ENCODE measurements at regions not wholly inside any gene's neighbourhood (a gene's known extent, or its start where the extent isn't known, plus 50 kb on each side); places are given as distances from the start of the nearest gene placed in this dataset.
A peak's percentile ranks its signal among the peaks of the same experiment; 100 is the strongest.

DNA sequence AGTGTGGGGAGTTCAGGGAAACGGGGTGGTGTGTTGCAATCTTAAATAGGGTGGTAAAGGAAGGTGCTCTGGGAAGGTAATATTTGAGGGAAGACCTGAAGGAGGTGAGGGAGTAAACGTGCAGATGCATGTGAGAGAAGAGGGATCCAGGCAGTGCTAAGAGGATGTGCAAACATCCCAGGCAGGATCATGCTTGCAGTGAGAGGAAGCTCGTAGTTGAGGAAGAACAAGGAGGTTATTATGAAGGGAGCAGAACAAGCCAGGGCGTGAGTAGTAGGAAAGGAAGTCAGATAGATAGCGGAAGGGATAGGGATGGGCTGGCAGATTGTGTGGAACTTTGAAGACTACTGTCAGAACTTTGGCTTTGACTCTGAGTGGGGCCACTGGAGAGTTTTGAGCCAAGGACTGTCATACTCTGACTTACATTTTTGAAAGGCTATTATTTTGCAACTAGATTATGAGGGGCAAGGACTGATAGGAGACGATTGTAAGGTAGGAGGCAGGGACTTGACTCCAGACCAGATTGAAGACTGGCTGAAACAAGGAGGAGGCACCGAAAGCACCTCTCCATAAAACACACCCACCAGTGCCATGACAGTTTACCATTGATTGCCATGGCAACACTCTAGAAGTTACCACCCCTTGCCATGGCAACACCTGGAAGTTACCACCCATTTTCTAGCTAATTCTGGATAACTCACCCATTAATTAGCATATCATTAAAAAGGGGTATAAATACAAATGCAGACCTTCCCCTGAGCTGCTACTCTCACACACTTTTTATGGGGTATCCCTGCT, 67.0 kb downstream of the XCL2 start (continued):
- peak; percentile 66; the same call in 1 of the 2 replicates for TF ChIP-seq ZSCAN9 (CRISPR knock-in tag; IDR thresholded peaks at IDR 0.05; ENCODE audit: borderline replicate concordance)
- TF ChIP-seq ZNF296 (CRISPR knock-in tag; conservative IDR thresholded peaks at IDR 0.05): no peak
- TF ChIP-seq SP5 (CRISPR knock-in tag; IDR thresholded peaks at IDR 0.05; ENCODE audit: borderline replicate concordance, low read depth): peak; percentile 54; the same call in 1 of the 2 replicates
- TF ChIP-seq GATAD2A (CRISPR knock-in tag; IDR thresholded peaks at IDR 0.05): peak; percentile 72
- no peak for TF ChIP-seq SOX13 (IDR thresholded peaks at IDR 0.05)
- peak in 1 of 2 experiments; percentile 68; a peak in 1 of 4 replicates for TF ChIP-seq SOX13 (CRISPR knock-in tag; conservative IDR thresholded peaks at IDR 0.05 in 1 of 2, IDR thresholded peaks at IDR 0.05 in 1 of 2)
- TF ChIP-seq ZNF468 (CRISPR knock-in tag; IDR thresholded peaks at IDR 0.05): no peak
- TF ChIP-seq, protein P1, sequence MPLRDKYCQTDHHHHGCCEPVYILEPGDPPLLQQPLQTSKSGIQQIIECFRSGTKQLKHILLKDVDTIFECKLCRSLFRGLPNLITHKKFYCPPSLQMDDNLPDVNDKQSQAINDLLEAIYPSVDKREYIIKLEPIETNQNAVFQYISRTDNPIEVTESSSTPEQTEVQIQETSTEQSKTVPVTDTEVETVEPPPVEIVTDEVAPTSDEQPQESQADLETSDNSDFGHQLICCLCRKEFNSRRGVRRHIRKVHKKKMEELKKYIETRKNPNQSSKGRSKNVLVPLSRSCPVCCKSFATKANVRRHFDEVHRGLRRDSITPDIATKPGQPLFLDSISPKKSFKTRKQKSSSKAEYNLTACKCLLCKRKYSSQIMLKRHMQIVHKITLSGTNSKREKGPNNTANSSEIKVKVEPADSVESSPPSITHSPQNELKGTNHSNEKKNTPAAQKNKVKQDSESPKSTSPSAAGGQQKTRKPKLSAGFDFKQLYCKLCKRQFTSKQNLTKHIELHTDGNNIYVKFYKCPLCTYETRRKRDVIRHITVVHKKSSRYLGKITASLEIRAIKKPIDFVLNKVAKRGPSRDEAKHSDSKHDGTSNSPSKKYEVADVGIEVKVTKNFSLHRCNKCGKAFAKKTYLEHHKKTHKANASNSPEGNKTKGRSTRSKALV (CRISPR knock-in tag; IDR thresholded peaks at IDR 0.05): no peak
- 0 out of 2 replicates have a peak, but pooled peaks have one; percentile 29 for TF ChIP-seq TP53 (CRISPR knock-in tag; conservative IDR thresholded peaks at IDR 0.05)
- peak; percentile 70 for TF ChIP-seq NCOA2 (CRISPR knock-in tag; IDR thresholded peaks at IDR 0.05)
- no peak; the same call in 1 of the 2 replicates for TF ChIP-seq EHMT2 (IDR thresholded peaks at IDR 0.05; ENCODE audit: borderline replicate concordance, low read depth, low read length)
- peak; percentile 28; the same call in 1 of the 2 replicates for TF ChIP-seq ELF1 (CRISPR knock-in tag; IDR thresholded peaks at IDR 0.05)
- TF ChIP-seq RFX5 (IDR thresholded peaks at IDR 0.05; ENCODE audit: low read depth, low read length): no peak
- TF ChIP-seq SRY (CRISPR knock-in tag; IDR thresholded peaks at IDR 0.05): no peak
- TF ChIP-seq DPF2 (CRISPR knock-in tag; IDR thresholded peaks at IDR 0.05; ENCODE audit: borderline replicate concordance, low read depth): peak; percentile 66
- TF ChIP-seq, protein P2, sequence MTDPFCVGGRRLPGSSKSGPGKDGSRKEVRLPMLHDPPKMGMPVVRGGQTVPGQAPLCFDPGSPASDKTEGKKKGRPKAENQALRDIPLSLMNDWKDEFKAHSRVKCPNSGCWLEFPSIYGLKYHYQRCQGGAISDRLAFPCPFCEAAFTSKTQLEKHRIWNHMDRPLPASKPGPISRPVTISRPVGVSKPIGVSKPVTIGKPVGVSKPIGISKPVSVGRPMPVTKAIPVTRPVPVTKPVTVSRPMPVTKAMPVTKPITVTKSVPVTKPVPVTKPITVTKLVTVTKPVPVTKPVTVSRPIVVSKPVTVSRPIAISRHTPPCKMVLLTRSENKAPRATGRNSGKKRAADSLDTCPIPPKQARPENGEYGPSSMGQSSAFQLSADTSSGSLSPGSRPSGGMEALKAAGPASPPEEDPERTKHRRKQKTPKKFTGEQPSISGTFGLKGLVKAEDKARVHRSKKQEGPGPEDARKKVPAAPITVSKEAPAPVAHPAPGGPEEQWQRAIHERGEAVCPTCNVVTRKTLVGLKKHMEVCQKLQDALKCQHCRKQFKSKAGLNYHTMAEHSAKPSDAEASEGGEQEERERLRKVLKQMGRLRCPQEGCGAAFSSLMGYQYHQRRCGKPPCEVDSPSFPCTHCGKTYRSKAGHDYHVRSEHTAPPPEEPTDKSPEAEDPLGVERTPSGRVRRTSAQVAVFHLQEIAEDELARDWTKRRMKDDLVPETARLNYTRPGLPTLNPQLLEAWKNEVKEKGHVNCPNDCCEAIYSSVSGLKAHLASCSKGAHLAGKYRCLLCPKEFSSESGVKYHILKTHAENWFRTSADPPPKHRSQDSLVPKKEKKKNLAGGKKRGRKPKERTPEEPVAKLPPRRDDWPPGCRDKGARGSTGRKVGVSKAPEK (CRISPR knock-in tag; IDR thresholded peaks at IDR 0.05; ENCODE audit: borderline replicate concordance): no peak
- peak; percentile 82; the same call in 1 of the 2 replicates for TF ChIP-seq ZNF292 (CRISPR knock-in tag; IDR thresholded peaks at IDR 0.05; ENCODE audit: borderline replicate concordance, low read depth)
- TF ChIP-seq, protein P3, sequence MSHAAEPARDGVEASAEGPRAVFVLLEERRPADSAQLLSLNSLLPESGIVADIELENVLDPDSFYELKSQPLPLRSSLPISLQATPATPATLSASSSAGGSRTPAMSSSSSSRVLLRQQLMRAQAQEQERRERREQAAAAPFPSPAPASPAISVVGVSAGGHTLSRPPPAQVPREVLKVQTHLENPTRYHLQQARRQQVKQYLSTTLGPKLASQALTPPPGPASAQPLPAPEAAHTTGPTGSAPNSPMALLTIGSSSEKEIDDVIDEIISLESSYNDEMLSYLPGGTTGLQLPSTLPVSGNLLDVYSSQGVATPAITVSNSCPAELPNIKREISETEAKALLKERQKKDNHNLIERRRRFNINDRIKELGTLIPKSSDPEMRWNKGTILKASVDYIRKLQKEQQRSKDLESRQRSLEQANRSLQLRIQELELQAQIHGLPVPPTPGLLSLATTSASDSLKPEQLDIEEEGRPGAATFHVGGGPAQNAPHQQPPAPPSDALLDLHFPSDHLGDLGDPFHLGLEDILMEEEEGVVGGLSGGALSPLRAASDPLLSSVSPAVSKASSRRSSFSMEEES (CRISPR knock-in tag; IDR thresholded peaks at IDR 0.05): peak; percentile 57; the same call in 1 of the 2 replicates
- 0 out of 2 replicates have a peak, but pooled peaks have one; percentile 46 for TF ChIP-seq ZSCAN29 (CRISPR knock-in tag; conservative IDR thresholded peaks at IDR 0.05)
- TF ChIP-seq TBX2 (CRISPR knock-in tag; IDR thresholded peaks at IDR 0.05; ENCODE audit: borderline replicate concordance): peak; percentile 85; the same call in 1 of the 2 replicates
